ENCODE measurements at regions not wholly inside any gene's neighbourhood (a gene's known extent, or its start where the extent isn't known, plus 50 kb on each side); places are given as distances from the start of the nearest gene placed in this dataset.

DNA sequence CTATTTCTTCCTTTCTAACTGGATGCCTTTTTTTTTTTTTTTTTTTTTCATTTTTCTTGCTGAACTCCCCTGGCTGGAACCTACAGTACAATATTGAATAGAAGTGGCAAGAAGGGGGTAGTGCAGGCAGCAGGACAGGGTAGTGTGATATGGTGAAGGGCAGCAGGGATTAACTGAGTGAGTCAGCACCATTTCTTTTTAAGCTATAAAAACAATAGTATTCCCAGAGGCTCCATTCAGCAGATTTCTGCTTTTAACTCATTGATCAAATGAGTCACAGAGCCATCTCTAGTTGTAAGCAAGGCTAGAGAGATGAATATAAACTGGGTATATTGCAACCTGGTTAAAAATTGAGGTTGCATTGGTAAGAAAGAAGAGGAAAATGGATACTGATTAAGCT lies 53.6 kb upstream of the SETD7 start:
- FAIRE-seq (peak; percentile 55), ATAC-seq (peak; percentile 75), DNase-seq (ENCODE audit: extremely low read depth in 1 of 4, low spot score in 3 of 4) (no peak)
- Histone ChIP-seq H3K9ac (ENCODE audit: insufficient read depth in 1 of 2, low read depth in 2 of 2, low read length in 2 of 2) (no peak overlapping the region), H3K27ac (ENCODE audit: extremely low read depth, low read depth, low read length) (no peak overlapping the region), H4K20me1 (replicated peaks; ENCODE audit: control insufficient read depth, insufficient read depth, low read length) (no peaks in the 10 kb centered on the region), H3K27me3 (ENCODE audit: control insufficient read depth in 2 of 2, insufficient read depth in 2 of 2, low read length in 2 of 2) (no peaks in the 10 kb centered on the region; a peak in 1 of 5 replicates), H2AFZ (ENCODE audit: low read depth, low read length) (no peak overlapping the region), H3K4me1 (replicated peaks in 1 of 2; ENCODE audit: control insufficient read depth in 2 of 2, insufficient read depth in 2 of 2, low read length in 2 of 2) (peaks cover 7 to 12% of the 10 kb centered on the region in 2 experiments; a peak in 4 of 5 replicates), H3K9me3 (replicated peaks; ENCODE audit: control insufficient read depth, insufficient read depth, low read depth, low read length) (no peaks in the 10 kb centered on the region), H3K4me3 (no peak overlapping the region), H3K4me2 (ENCODE audit: insufficient read depth, low read length) (no peak overlapping the region), H3K9me1 (ENCODE audit: control insufficient read depth, insufficient read depth, low read length) (no peaks in the 10 kb centered on the region), H3K36me3 (ENCODE audit: control insufficient read depth, insufficient read depth, low read length) (no peaks in the 10 kb centered on the region), H3K79me2 (ENCODE audit: control insufficient read depth, insufficient read depth, low read length) (no peaks in the 10 kb centered on the region)
- no TSS peak for BruUV-seq (replicated peaks)
- TF ChIP-seq NFE2 (IDR thresholded peaks at IDR 0.05; ENCODE audit: low read depth) (peak; percentile 70), TRIM24 (IDR thresholded peaks at IDR 0.05) (no peak), HDAC3 (IDR thresholded peaks at IDR 0.05; ENCODE audit: borderline replicate concordance, partially characterized antibody) (no peak), C11orf30 (IDR thresholded peaks at IDR 0.05; ENCODE audit: low read depth) (peak; percentile 84), SMARCA4 (IDR thresholded peaks at IDR 0.05) (0 out of 2 replicates have a peak, but pooled peaks have one; percentile 15), MAFK (IDR thresholded peaks at IDR 0.05; ENCODE audit: low read length) (peak; percentile 56), FOXK1 (CRISPR knock-in tag; IDR thresholded peaks at IDR 0.05; ENCODE audit: borderline replicate concordance) (no peak), KDM5B (IDR thresholded peaks at IDR 0.05; ENCODE audit: insufficient replicate concordance, low read depth, low read length) (no peak), ARID1B (IDR thresholded peaks at IDR 0.05) (peak; percentile 12; the same call in 1 of the 2 replicates), NFE2L1 (tag; IDR thresholded peaks at IDR 0.05; ENCODE audit: borderline replicate concordance, low read depth) (peak; percentile 54; the same call in 1 of the 2 replicates), MAFG (tag; conservative IDR thresholded peaks at IDR 0.05) (peak; percentile 92), XRCC4 (IDR thresholded peaks at IDR 0.05; ENCODE audit: extremely low read depth, insufficient read depth, insufficient read length) (no peak), ZNF316 (IDR thresholded peaks at IDR 0.05) (peak; percentile 91), ZNF23 (CRISPR knock-in tag; IDR thresholded peaks at IDR 0.05) (no peak), MAFF (IDR thresholded peaks at IDR 0.05; ENCODE audit: low read length) (peak; percentile 75), CBFA2T3 (IDR thresholded peaks at IDR 0.05) (no peak)
- TF ChIP-seq, protein P1, sequence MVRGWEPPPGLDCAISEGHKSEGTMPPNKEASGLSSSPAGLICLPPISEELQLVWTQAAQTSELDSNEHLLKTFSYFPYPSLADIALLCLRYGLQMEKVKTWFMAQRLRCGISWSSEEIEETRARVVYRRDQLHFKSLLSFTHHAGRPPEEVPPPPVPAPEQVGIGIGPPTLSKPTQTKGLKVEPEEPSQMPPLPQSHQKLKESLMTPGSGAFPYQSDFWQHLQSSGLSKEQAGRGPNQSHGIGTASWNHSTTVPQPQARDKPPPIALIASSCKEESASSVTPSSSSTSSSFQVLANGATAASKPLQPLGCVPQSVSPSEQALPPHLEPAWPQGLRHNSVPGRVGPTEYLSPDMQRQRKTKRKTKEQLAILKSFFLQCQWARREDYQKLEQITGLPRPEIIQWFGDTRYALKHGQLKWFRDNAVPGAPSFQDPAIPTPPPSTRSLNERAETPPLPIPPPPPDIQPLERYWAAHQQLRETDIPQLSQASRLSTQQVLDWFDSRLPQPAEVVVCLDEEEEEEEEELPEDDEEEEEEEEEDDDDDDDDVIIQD (CRISPR knock-in tag; IDR thresholded peaks at IDR 0.05), result no peak
- TF ChIP-seq, protein P2, sequence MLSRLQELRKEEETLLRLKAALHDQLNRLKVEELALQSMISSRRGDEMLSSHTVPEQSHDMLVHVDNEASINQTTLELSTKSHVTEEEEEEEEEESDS (CRISPR knock-in tag; IDR thresholded peaks at IDR 0.05), result no peak
- ChIA-PET POLR2A (no interaction called here), CTCF (ENCODE audit: low intra/inter-chr PET ratio) (interaction anchor here (0.6 kb wide), 1 partner anchor 79 kb away, joined by 3 read pairs; no protein-coding TSS in a partner anchor)
- intact Hi-C loops (cut with micrococcal nuclease), result no loop called here
- in situ Hi-C loops (cut with MboI), result loop anchor here (5.0 kb wide), 1 partner anchor 43 kb away; no protein-coding TSS in a partner anchor

Measured in K562 (cell line).